Colonic mucosa (tissue), 4 donors: ENCODE measurements at regions not wholly inside any gene's neighbourhood (a gene's known extent, or its start where the extent isn't known, plus 50 kb on each side); places are given as distances from the start of the nearest gene placed in this dataset.

ENCODE experiments used
- DNase-seq: peaks from one replicate; pipeline ENCODE4 v3.0.0-alpha.2; 2020
- H3K27ac ChIP-seq: fragments of 200-600 bp; one replicate; pipeline ENCODE4 v1.8.0; 2021
- H3K27me3 ChIP-seq: fragments of 200-600 bp; one replicate; pipeline ENCODE4 v1.8.0; 2021
- H3K36me3 ChIP-seq: fragments of 200-600 bp; one replicate; pipeline ENCODE4 v1.8.0; 2021
- H3K4me1 ChIP-seq: fragments of 200-600 bp; one replicate; pipeline ENCODE4 v1.8.0; 2021; ENCODE audit warnings: mild to moderate bottlenecking
- H3K4me3 ChIP-seq: fragments of 200-600 bp; one replicate; pipeline ENCODE4 v1.8.0; 2021
- H3K9ac ChIP-seq, 2 donors: one replicate each; pipeline ENCODE4 v1.7.0; 2013; ENCODE audit warnings: control low read depth in 2 of 2, low read depth in 2 of 2, low read length in 2 of 2
- H3K9me3 ChIP-seq: fragments of 200-600 bp; one replicate; pipeline ENCODE4 v1.8.0; 2021
- intact Hi-C: fragments of 100-400 bp; cut with DNase I; formaldehyde crosslinking; loops from one replicate; pipeline ENCODE4 v1.14.1; 2022
- TF ChIP-seq, protein P1 (sequence below): fragments of 200-600 bp; IDR thresholded peaks from one replicate; pipeline ENCODE4 v1.8.0; 2022; ENCODE audit warnings: antibody characterized with exemption, mild to moderate bottlenecking
- donor health status: healthy.
- donor health status: DM: no; HTN: no; CAD: no.
- donor health status: DM: no; HTN: no; CAD: no.

DNA sequence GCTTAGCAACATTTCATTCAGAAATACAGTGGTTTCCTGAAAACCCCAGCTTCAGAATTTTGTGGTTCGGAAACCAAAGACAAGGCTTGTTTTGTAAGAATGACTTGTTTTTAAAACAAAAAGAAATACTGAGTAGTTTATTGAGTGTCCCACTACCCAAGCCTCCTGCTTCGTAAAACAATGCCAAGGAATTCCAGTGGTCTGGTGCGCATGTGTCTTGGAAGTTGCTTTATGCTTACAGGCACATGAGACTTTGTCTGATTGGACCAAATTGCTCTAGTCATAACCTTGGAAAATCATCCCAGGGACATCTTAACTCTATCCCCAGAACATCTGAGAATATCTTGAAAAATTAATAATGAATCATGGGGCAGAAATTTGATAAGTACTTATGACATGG, 77.1 kb upstream of the FST start:
- no peaks in the 10 kb centered on the region for H3K27me3 ChIP-seq
- no peak overlapping the region for H3K9ac ChIP-seq
- intact Hi-C loops, result no loop called here
- H3K4me3 ChIP-seq, result no peak overlapping the region
- no peaks in the 10 kb centered on the region for H3K9me3 ChIP-seq
- TF ChIP-seq, protein P1, sequence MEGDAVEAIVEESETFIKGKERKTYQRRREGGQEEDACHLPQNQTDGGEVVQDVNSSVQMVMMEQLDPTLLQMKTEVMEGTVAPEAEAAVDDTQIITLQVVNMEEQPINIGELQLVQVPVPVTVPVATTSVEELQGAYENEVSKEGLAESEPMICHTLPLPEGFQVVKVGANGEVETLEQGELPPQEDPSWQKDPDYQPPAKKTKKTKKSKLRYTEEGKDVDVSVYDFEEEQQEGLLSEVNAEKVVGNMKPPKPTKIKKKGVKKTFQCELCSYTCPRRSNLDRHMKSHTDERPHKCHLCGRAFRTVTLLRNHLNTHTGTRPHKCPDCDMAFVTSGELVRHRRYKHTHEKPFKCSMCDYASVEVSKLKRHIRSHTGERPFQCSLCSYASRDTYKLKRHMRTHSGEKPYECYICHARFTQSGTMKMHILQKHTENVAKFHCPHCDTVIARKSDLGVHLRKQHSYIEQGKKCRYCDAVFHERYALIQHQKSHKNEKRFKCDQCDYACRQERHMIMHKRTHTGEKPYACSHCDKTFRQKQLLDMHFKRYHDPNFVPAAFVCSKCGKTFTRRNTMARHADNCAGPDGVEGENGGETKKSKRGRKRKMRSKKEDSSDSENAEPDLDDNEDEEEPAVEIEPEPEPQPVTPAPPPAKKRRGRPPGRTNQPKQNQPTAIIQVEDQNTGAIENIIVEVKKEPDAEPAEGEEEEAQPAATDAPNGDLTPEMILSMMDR, result no peak
- no peaks in the 10 kb centered on the region for H3K4me1 ChIP-seq
- no peak for DNase-seq
- no peak overlapping the region for H3K27ac ChIP-seq
- H3K36me3 ChIP-seq, result no peaks in the 10 kb centered on the region

DNA sequence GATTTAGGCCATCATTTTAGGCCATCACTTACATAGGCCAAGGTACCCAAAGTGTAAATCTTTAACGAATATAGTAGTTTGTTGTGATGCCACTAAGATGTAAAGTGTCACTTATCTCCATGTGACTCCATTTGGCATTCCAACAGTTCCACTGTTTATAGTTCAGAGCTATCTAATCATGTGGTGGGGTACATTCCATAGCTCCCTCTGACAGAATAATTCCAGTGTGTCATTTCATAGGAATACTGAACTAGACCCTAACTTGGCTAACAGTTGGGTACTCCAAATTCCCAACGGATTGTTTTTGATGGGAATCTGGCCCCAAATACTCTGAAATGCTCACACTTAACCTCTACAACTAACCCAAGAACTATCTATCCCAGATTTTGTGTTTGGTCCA, 76.7 kb upstream of the FST start:
- no peak for DNase-seq
- no peaks in the 10 kb centered on the region for H3K9me3 ChIP-seq
- H3K4me1 ChIP-seq, result no peaks in the 10 kb centered on the region
- no peaks in the 10 kb centered on the region for H3K27me3 ChIP-seq
- no peak overlapping the region for H3K4me3 ChIP-seq
- no peaks in the 10 kb centered on the region for H3K36me3 ChIP-seq
- H3K27ac ChIP-seq, result no peak overlapping the region
- intact Hi-C loops, result no loop called here
- TF ChIP-seq, protein P1, result no peak
- no peak overlapping the region for H3K9ac ChIP-seq

DNA sequence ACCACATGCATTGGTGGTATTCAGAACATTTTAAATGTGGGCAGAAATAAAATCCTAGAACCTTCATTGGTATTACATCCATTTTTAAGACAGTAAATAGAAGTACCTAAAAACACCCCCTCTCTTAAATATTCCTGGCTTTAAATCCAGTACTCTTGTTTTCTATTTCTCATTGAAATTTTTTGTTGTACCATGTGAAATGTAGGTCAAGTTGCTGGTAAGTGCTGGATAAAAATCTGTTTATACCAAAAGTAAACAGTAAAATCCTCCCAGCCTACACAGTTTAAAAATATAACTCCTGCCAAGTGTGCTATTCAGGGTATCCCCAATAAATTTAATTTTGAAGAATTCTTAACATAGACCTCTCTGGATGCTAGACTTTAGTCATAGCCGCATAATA, 75.0 kb upstream of the FST start:
- H3K9ac ChIP-seq, result no peak overlapping the region
- DNase-seq, result no peak
- H3K27me3 ChIP-seq, result no peaks in the 10 kb centered on the region
- H3K27ac ChIP-seq, result no peak overlapping the region
- no peaks in the 10 kb centered on the region for H3K4me1 ChIP-seq
- no peaks in the 10 kb centered on the region for H3K9me3 ChIP-seq
- TF ChIP-seq, protein P1, result no peak
- intact Hi-C loops, result no loop called here
- no peaks in the 10 kb centered on the region for H3K36me3 ChIP-seq
- no peak overlapping the region for H3K4me3 ChIP-seq

DNA sequence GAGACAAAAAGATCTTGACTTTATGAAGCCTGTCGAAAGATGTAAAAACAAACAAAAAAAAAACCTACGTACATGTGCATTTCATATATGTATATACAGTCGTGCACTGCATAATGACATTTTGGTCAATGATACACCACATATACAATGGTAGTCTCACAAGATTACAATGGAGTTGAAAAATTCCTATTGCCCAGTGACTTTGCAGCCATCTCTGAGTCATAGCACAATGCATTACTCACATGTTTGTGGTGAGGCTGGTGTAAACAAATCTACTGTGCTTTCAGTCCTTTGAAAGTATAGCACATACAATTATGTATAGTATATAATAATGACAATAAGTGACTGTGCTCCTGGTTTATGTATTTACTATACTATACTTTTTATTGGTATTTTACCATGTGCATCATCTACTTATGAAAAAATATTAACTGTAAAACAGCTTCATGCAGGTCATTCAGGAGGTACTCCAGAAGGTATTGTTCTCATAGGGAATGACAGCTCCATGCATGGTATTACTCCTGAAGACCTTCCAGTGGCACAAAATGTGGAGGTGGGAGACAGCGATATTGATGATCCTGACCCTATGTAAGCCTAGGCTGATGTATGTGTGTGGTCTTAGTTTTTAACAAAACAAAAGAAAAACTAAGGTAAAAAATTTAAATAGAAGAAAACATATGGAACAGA, 73.7 kb upstream of the FST start:
- H3K4me1 ChIP-seq, result no peaks in the 10 kb centered on the region
- no peaks in the 10 kb centered on the region for H3K36me3 ChIP-seq
- TF ChIP-seq, protein P1, result no peak
- H3K9ac ChIP-seq, result no peak overlapping the region
- intact Hi-C loops, result no loop called here
- no peak for DNase-seq
- H3K27me3 ChIP-seq, result no peaks in the 10 kb centered on the region
- no peaks in the 10 kb centered on the region for H3K9me3 ChIP-seq
- no peak overlapping the region for H3K27ac ChIP-seq
- no peak overlapping the region for H3K4me3 ChIP-seq

DNA sequence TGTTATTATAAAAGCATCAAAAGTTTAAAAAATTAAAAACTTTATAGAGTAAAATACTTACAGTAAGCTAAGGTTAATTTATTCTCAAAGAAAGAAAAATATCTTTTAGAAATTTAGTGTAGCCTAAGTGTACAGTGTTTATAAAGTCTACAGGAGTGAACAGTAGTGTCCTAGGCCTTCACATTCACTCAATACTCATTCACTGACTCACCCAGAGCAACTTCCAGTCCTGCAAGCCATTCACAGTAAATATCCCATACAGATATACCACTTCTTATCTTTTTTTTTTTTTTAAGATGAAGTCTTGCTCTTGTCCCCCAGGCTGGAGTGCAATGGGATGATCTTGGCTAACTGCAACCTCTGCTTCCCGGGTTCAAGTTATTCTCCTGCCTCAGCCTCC, 73.1 kb upstream of the FST start:
- H3K9ac ChIP-seq, result no peak overlapping the region
- no peaks in the 10 kb centered on the region for H3K36me3 ChIP-seq
- no peak overlapping the region for H3K4me3 ChIP-seq
- DNase-seq, result no peak
- no peaks in the 10 kb centered on the region for H3K27me3 ChIP-seq
- H3K4me1 ChIP-seq, result no peaks in the 10 kb centered on the region
- no peaks in the 10 kb centered on the region for H3K9me3 ChIP-seq
- TF ChIP-seq, protein P1, result no peak
- intact Hi-C loops, result no loop called here
- no peak overlapping the region for H3K27ac ChIP-seq
